K562 (cell line): ENCODE measurements at regions not wholly inside any gene's neighbourhood (a gene's known extent, or its start where the extent isn't known, plus 50 kb on each side); places are given as distances from the start of the nearest gene placed in this dataset.

ENCODE experiments used
- ATAC-seq: fragments of 200-7000 bp; cut with Tn5 transposase; 3 replicates; pipeline ENCODE4 v1.9.1; 2020; ENCODE audit warnings: moderate library complexity
- BruUV-seq: library from RNA; stranded (reverse); fragments of 400-500 nt; replicated peaks from 2 replicates; lab custom pipeline; 2021; lab: Mats Ljungman, UMichigan
- CTCF ChIA-PET: fragments of 300-600 bp; formaldehyde crosslinking; extraction: SDS; loops from one replicate; lab custom pipeline; 2021; ENCODE audit warnings: low intra/inter-chr PET ratio; lab: Yijun Ruan, JAX
- POLR2A ChIA-PET: fragments of 300-600, 350-650 bp; sonication (Branson Sonifier 250); formaldehyde crosslinking; extraction: SDS; loops from one replicate; lab custom pipeline; 2021; ENCODE audit warnings: antibody characterized with exemption, inconsistent platforms; lab: Yijun Ruan, JAX
- DNase-seq, 4 experiments: peaks; one replicate each; pipeline versions ENCODE4 v3.0.0 to v3.0.0-alpha.2; 2011 to 2018; ENCODE audit warnings: low spot score in 3 of 4, mixed read lengths in 3 of 4; ENCODE audit errors: extremely low read depth in 1 of 4
- FAIRE-seq: peaks from 2 replicates; lab custom pipeline; 2011; peaks lifted over from hg19 to GRCh38; lab: Jason Lieb, UNC
- H2AFZ ChIP-seq: 2 replicates; pipeline ENCODE4 v1.6.0; 2011; ENCODE audit warnings: low read depth, low read length, control low read depth, inconsistent platforms
- H3K27ac ChIP-seq: fragments of 200-600 bp; 3 replicates; pipeline ENCODE4 v1.8.0; 2011; ENCODE audit warnings: low read depth, mild to moderate bottlenecking, control low read depth, inconsistent platforms, low read length, moderate library complexity, mixed read lengths; ENCODE audit errors: extremely low read depth
- H3K27me3 ChIP-seq, 2 experiments: fragments of 300-600 bp in 1 of 2; 2 replicates in 1 of 2; 3 replicates in 1 of 2; pipeline versions ENCODE4 v1.6.0 to v1.8.0; 2011; ENCODE audit warnings: inconsistent platforms in 2 of 2, low read length in 2 of 2, mild to moderate bottlenecking in 1 of 2, mixed read lengths in 1 of 2, moderate library complexity in 1 of 2; ENCODE audit not compliant: control insufficient read depth in 2 of 2, insufficient read depth in 2 of 2
- H3K36me3 ChIP-seq: fragments of 300-600 bp; 3 replicates; pipeline ENCODE4 v1.8.0; 2011; ENCODE audit warnings: mild to moderate bottlenecking, low read length, inconsistent platforms; ENCODE audit not compliant: control insufficient read depth, insufficient read depth
- H3K4me1 ChIP-seq, 2 experiments: fragments of 200-600 bp in 1 of 2; replicated peaks in 1 of 2; 2 replicates in 1 of 2; 3 replicates in 1 of 2; pipeline versions ENCODE4 v1.5.1 to v1.8.0; 2011; ENCODE audit warnings: inconsistent platforms in 2 of 2, low read length in 2 of 2, mild to moderate bottlenecking in 1 of 2, mixed read lengths in 1 of 2, moderate library complexity in 1 of 2; ENCODE audit not compliant: control insufficient read depth in 2 of 2, insufficient read depth in 2 of 2
- H3K4me2 ChIP-seq: 2 replicates; pipeline ENCODE4 v1.6.1; 2011; ENCODE audit warnings: low read length, control low read depth, inconsistent platforms, mixed read lengths; ENCODE audit not compliant: insufficient read depth
- H3K4me3 ChIP-seq: fragments of 200-600 bp; sonication (generic), shearing (Covaris generic); 2 replicates; pipeline ENCODE4 v1.5.1; 2016; ENCODE audit warnings: control low read depth, inconsistent platforms
- H3K79me2 ChIP-seq: fragments of 200-600 bp; 3 replicates; pipeline ENCODE4 v1.8.0; 2011; ENCODE audit warnings: low read length, inconsistent platforms; ENCODE audit not compliant: control insufficient read depth, insufficient read depth
- H3K9ac ChIP-seq, 2 experiments: 2 replicates each; pipeline versions ENCODE4 v1.6.0 to v1.6.1; 2011; ENCODE audit warnings: low read depth in 2 of 2, low read length in 2 of 2, control low read depth in 1 of 2, inconsistent platforms in 1 of 2, mild to moderate bottlenecking in 1 of 2, mixed read lengths in 1 of 2; ENCODE audit not compliant: insufficient read depth in 1 of 2
- H3K9me1 ChIP-seq: one replicate; pipeline ENCODE4 v1.6.0; 2011; ENCODE audit warnings: inconsistent platforms, mild to moderate bottlenecking, low read length, moderate library complexity; ENCODE audit not compliant: control insufficient read depth, insufficient read depth
- H3K9me3 ChIP-seq: replicated peaks from 2 replicates; pipeline ENCODE4 v1.5.1; 2011; ENCODE audit warnings: low read depth, low read length, inconsistent platforms; ENCODE audit not compliant: control insufficient read depth, insufficient read depth
- H4K20me1 ChIP-seq: replicated peaks from 2 replicates; pipeline ENCODE4 v1.6.1; 2011; ENCODE audit warnings: low read length, inconsistent platforms, mixed read lengths; ENCODE audit not compliant: control insufficient read depth, insufficient read depth
- DLX4 ChIP-seq: fragments of 250-450 bp; sonication (Bioruptor Pico); IDR thresholded peaks from 2 replicates; pipeline ENCODE4 v1.6.1; 2021; ENCODE audit warnings: mild to moderate bottlenecking
- DPF2 ChIP-seq: fragments of 450-650 bp; IDR thresholded peaks from 2 replicates; pipeline ENCODE4 v1.6.1; 2016
- E2F1 ChIP-seq: sonication (generic); formaldehyde crosslinking; IDR thresholded peaks from 2 replicates; pipeline ENCODE4 v1.8.1; 2023; ENCODE audit warnings: mild to moderate bottlenecking, missing genetic modification reagents, moderate library complexity
- FOXA3 ChIP-seq, 2 experiments: fragments of 450-650 bp in 1 of 2; sonication (generic) in 1 of 2; formaldehyde crosslinking; IDR thresholded peaks in 1 of 2; conservative IDR thresholded peaks in 1 of 2; 2 replicates each; pipeline versions ENCODE4 v1.4.0 to v1.8.0; 2020 to 2022; ENCODE audit warnings: mild to moderate bottlenecking in 2 of 2, missing genetic modification reagents in 1 of 2
- GABPB2 ChIP-seq: fragments of 250-450 bp; sonication (Bioruptor Pico); conservative IDR thresholded peaks from 2 replicates; pipeline ENCODE4 v1.5.1; 2021; ENCODE audit warnings: mild to moderate bottlenecking
- HBP1 ChIP-seq: fragments of 450-650 bp; formaldehyde crosslinking; IDR thresholded peaks from 2 replicates; pipeline ENCODE4 v1.4.0; 2022; ENCODE audit warnings: missing genetic modification characterization
- HOXB6 ChIP-seq: fragments of 250-450 bp; sonication (Bioruptor Pico); IDR thresholded peaks from 2 replicates; pipeline ENCODE4 v1.5.1; 2022; ENCODE audit warnings: mild to moderate bottlenecking, borderline replicate concordance
- KAT2B ChIP-seq: IDR thresholded peaks from one replicate; pipeline ENCODE4 v1.6.1; 2012; ENCODE audit warnings: low read depth, mild to moderate bottlenecking, control low read depth, inconsistent platforms, low read length, moderate library complexity
- MTA1 ChIP-seq: fragments of 450-650 bp; IDR thresholded peaks from 2 replicates; pipeline ENCODE4 v1.6.1; 2017; ENCODE audit warnings: borderline replicate concordance
- MTA3 ChIP-seq: fragments of 450-650 bp; formaldehyde crosslinking; IDR thresholded peaks from 2 replicates; pipeline ENCODE4 v1.6.1; 2017; ENCODE audit warnings: mild to moderate bottlenecking, borderline replicate concordance
- MYC ChIP-seq, 2 experiments: fragments of 250-450 bp in 1 of 2; sonication (Bioruptor Pico) in 1 of 2; IDR thresholded peaks; 2 replicates each; pipeline versions ENCODE4 v1.5.1 to v1.6.1; 2012 to 2021; ENCODE audit warnings: low read depth in 2 of 2, borderline replicate concordance in 1 of 2, improper control_type of control experiment in 1 of 2, low read length in 1 of 2, mild to moderate bottlenecking in 1 of 2, moderate library complexity in 1 of 2
- PCBP1 ChIP-seq: fragments of 200-400 bp; formaldehyde crosslinking; IDR thresholded peaks from 2 replicates; pipeline ENCODE4 v1.6.1; 2018; ENCODE audit warnings: mild to moderate bottlenecking, low read depth, low read length; ENCODE audit not compliant: poor library complexity, severe bottlenecking
- RNF2 ChIP-seq: sonication (generic); IDR thresholded peaks from 2 replicates; pipeline ENCODE4 v1.6.1; 2016
- SNIP1 ChIP-seq: fragments of 450-650 bp; IDR thresholded peaks from 2 replicates; pipeline ENCODE4 v1.7.1; 2017; ENCODE audit warnings: low read depth, mild to moderate bottlenecking
- SREBF1 ChIP-seq: fragments of 150-350 bp; IDR thresholded peaks from 2 replicates; pipeline ENCODE4 v1.6.1; 2014; ENCODE audit warnings: antibody characterized with exemption, low read depth, low read length, borderline replicate concordance
- ZNF224 ChIP-seq: sonication (generic); formaldehyde crosslinking; IDR thresholded peaks from 2 replicates; pipeline ENCODE4 v1.8.0; 2022; ENCODE audit warnings: mild to moderate bottlenecking, missing genetic modification reagents
- ZNF354B ChIP-seq: fragments of 250-450 bp; sonication (Bioruptor Pico); IDR thresholded peaks from 2 replicates; pipeline ENCODE4 v1.4.0; 2020
- ZNF431 ChIP-seq: sonication (generic); formaldehyde crosslinking; IDR thresholded peaks from 2 replicates; pipeline ENCODE4 v1.8.0; 2022; ENCODE audit warnings: mild to moderate bottlenecking, missing genetic modification reagents
- in situ Hi-C: fragments of 300-500 bp; cut with MboI; formaldehyde crosslinking; loops from 4 replicates; pipeline ENCODE4 v1.15.0; 2018; ENCODE audit warnings: inconsistent platforms, mixed read lengths
- intact Hi-C: fragments of 100-400 bp; cut with micrococcal nuclease; formaldehyde crosslinking; loops from 2 replicates; pipeline ENCODE4 v1.14.2; 2022
- TF ChIP-seq, protein P1 (sequence below): fragments of 450-650 bp; formaldehyde crosslinking; IDR thresholded peaks from 2 replicates; pipeline ENCODE4 v1.4.0; 2022; ENCODE audit warnings: missing genetic modification characterization

- TF ChIP-seq HBP1 (CRISPR knock-in tag), result no peak
- no peak for TF ChIP-seq HOXB6 (CRISPR knock-in tag)
- no peak for TF ChIP-seq MYC (IDR thresholded peaks at IDR 0.05; ENCODE audit: low read depth, low read length)
- no peak for TF ChIP-seq MYC (CRISPR knock-in tag; IDR thresholded peaks at IDR 0.05; ENCODE audit: borderline replicate concordance, low read depth)
- TF ChIP-seq, all 486 proteins: peak for 0
These were observed 90.2 kb upstream of the CCL2 start (continued) for GRCh38 chr17:34164837-34165236.

GRCh38 chr17:34166352-34166751 is 88.7 kb upstream of the CCL2 start:
- Histone ChIP-seq H3K27me3 (peaks cover 0 to 4% of the 10 kb centered on the region in 2 experiments; a peak in 1 of 5 replicates), H3K4me3 (no peak overlapping the region), H3K4me1 (peaks cover 0 to under 1% of the 10 kb centered on the region in 2 experiments; a peak in 1 of 5 replicates), H3K27ac (no peak overlapping the region), H2AFZ (no peak overlapping the region), H3K4me2 (no peak overlapping the region), H3K9ac (no peak overlapping the region), H4K20me1 (no peaks in the 10 kb centered on the region), H3K9me3 (no peaks in the 10 kb centered on the region), H3K9me1 (no peaks in the 10 kb centered on the region), H3K36me3 (no peaks in the 10 kb centered on the region), H3K79me2 (no peaks in the 10 kb centered on the region)
- intact Hi-C loops (no loop called here), in situ Hi-C loops (no loop called here)
- BruUV-seq, result no TSS peak
- ChIA-PET POLR2A (interaction anchor here (0.7 to 1.2 kb wide), 2 partner anchors 15 to 467 kb away, joined by 3 to 4 read pairs; no protein-coding TSS in a partner anchor), CTCF (no interaction called here)
- ATAC-seq (no peak), DNase-seq (no peak), FAIRE-seq (no peak)
- TF ChIP-seq DPF2 (no peak), ZNF431 (no peak), SNIP1 (no peak), MTA1 (no peak), E2F1 (no peak), PCBP1 (no peak), MTA3 (no peak), FOXA3 (CRISPR knock-in tag; conservative IDR thresholded peaks at IDR 0.05 in 1 of 2, IDR thresholded peaks at IDR 0.05 in 1 of 2) (no peak), RNF2 (no peak), SREBF1 (no peak), DLX4 (CRISPR knock-in tag) (no peak), GABPB2 (CRISPR knock-in tag) (no peak), ZNF354B (CRISPR knock-in tag) (no peak), ZNF224 (no peak), KAT2B (no peak)
- TF ChIP-seq, protein P1, sequence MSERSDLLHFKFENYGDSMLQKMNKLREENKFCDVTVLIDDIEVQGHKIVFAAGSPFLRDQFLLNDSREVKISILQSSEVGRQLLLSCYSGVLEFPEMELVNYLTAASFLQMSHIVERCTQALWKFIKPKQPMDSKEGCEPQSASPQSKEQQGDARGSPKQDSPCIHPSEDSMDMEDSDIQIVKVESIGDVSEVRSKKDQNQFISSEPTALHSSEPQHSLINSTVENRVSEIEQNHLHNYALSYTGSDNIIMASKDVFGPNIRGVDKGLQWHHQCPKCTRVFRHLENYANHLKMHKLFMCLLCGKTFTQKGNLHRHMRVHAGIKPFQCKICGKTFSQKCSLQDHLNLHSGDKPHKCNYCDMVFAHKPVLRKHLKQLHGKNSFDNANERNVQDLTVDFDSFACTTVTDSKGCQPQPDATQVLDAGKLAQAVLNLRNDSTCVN, result no peak
